Upper lobe of right lung (tissue), 1 donor: ENCODE measurements at regions not wholly inside any gene's neighbourhood (a gene's known extent, or its start where the extent isn't known, plus 50 kb on each side); places are given as distances from the start of the nearest gene placed in this dataset.

Experiments
- ATAC-seq: fragments of 200-7000 bp; cut with Tn5 transposase; one replicate; pipeline ENCODE4 v1.9.1; 2020; ENCODE audit warnings: mild to moderate bottlenecking, moderate library complexity
- DNase-seq: peaks from one replicate; pipeline ENCODE4 v3.0.0-alpha.2; 2020
- H3K27ac ChIP-seq: fragments of 200-600 bp; one replicate; pipeline ENCODE4 v1.8.0; 2022
- H3K27me3 ChIP-seq: fragments of 200-600 bp; one replicate; pipeline ENCODE4 v1.8.0; 2022; ENCODE audit warnings: mild to moderate bottlenecking
- H3K36me3 ChIP-seq: fragments of 200-600 bp; one replicate; pipeline ENCODE4 v1.8.0; 2022
- H3K4me1 ChIP-seq: fragments of 200-600 bp; one replicate; pipeline ENCODE4 v1.8.0; 2022
- H3K4me3 ChIP-seq: fragments of 200-600 bp; one replicate; pipeline ENCODE4 v1.8.0; 2022; ENCODE audit warnings: mild to moderate bottlenecking
- H3K9me3 ChIP-seq: fragments of 200-600 bp; one replicate; pipeline ENCODE4 v1.8.0; 2022
- CTCF ChIP-seq: fragments of 200-600 bp; IDR thresholded peaks from one replicate; pipeline ENCODE4 v1.8.0; 2022; ENCODE audit warnings: antibody characterized with exemption
- intact Hi-C: fragments of 100-400 bp; cut with DNase I; formaldehyde crosslinking; loops from one replicate; pipeline ENCODE4 v1.11.0; 2022
- donor health status: DM: no; HTN: yes; CAD: no; lungs with severe emphysema.

DNA sequence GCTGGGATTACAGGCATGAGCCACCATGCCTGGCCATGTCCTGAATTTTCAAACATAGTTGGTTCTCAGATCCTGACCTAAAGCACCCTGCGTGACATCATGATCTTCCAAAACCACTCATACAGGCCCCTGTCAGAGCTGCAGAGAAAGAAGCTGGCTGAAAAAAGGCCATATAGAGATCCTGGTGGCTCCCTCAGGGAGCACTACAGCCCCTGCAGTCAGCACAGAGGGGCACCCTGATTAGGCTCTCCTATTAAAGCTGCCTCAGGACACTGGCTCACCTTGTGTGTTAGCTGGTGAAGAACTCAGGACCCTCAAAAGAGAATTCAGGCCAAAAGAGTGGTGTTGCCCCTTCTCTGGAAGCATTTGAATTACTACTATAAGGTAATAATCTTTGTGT, 249.7 kb upstream of the MCTP2 start:
- Histone ChIP-seq H3K9me3 (no peaks in the 10 kb centered on the region), H3K27ac (no peak overlapping the region), H3K36me3 (no peaks in the 10 kb centered on the region), H3K27me3 (no peaks in the 10 kb centered on the region), H3K4me1 (no peaks in the 10 kb centered on the region), H3K4me3 (no peak overlapping the region)
- no peak for TF ChIP-seq CTCF
- intact Hi-C loops, result no loop called here
- no peak for DNase-seq
- no peak for ATAC-seq

DNA sequence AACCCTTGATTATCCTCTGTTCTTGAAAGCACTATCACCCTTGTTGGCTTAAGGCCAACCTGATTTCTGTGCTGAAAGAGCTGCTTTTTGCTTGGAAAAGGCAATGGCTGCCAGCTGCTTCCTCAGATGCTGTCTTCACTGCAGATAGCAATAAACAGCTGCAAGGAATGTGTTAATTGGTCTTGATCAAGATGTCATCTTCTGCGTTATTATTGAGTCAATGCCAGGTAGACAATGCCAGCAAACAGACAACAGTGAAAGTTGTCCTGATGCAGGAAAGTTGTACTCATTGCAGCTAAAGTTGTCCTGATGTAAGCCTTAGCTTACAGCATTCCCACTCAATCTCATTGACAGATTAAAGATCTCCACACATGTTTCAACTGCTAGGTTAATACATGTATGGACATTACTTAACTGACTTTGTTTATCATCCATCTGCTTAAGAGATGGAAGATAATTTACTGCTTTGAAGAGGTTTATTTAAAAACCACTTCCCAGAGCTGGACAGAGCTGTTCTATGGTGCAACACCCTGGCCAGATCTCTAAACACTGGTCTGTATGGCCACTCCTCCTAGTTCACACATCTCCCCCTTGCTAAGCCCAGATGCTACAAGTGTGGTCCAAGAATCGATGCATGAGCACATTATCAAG, 251.0 kb upstream of the MCTP2 start:
- H3K4me1 ChIP-seq, result no peaks in the 10 kb centered on the region
- intact Hi-C loops, result no loop called here
- H3K4me3 ChIP-seq, result no peak overlapping the region
- H3K36me3 ChIP-seq, result no peaks in the 10 kb centered on the region
- H3K9me3 ChIP-seq, result no peaks in the 10 kb centered on the region
- H3K27me3 ChIP-seq, result no peaks in the 10 kb centered on the region
- no peak overlapping the region for H3K27ac ChIP-seq
- ATAC-seq, result peak; percentile 50
- TF ChIP-seq CTCF, result no peak
- DNase-seq, result no peak

- no peaks in the 10 kb centered on the region for H3K4me1 ChIP-seq
- no peak overlapping the region for H3K4me3 ChIP-seq
- H3K27me3 ChIP-seq, result peaks cover 6% of the 10 kb centered on the region
- no peaks in the 10 kb centered on the region for H3K36me3 ChIP-seq
- intact Hi-C loops, result no loop called here
- H3K9me3 ChIP-seq, result no peaks in the 10 kb centered on the region
- DNase-seq, result no peak
- peak; percentile 34 for TF ChIP-seq CTCF
- ATAC-seq, result peak; percentile 45
- no peak overlapping the region for H3K27ac ChIP-seq
Measured at GRCh38 chr15:93974804-93975481, 256.4 kb upstream of the MCTP2 start.

DNA sequence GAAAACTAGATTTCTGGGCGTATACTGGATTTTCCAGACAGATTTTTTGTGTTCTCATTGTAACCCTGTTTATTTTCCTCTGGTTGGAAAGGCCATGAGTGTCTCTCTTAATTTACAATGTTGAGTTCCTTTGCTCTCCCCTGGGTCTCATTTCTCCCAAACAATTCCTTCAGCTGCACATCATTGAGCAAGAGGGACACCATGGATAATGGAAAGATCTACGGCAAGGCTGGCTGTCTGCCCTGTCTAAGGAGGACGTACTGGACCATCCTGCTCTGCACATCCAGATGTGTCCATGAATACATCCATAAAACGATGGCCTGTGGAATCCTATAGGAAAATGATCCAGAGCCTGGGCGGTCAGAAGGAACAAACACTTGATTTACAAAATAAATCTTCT, 258.1 kb upstream of the MCTP2 start:
- no peak for ATAC-seq
- H3K36me3 ChIP-seq, result no peaks in the 10 kb centered on the region
- no peak for TF ChIP-seq CTCF
- H3K27ac ChIP-seq, result no peak overlapping the region
- no peak overlapping the region for H3K4me3 ChIP-seq
- no peaks in the 10 kb centered on the region for H3K9me3 ChIP-seq
- H3K27me3 ChIP-seq, result peaks cover 6% of the 10 kb centered on the region
- H3K4me1 ChIP-seq, result no peaks in the 10 kb centered on the region
- intact Hi-C loops, result no loop called here
- no peak for DNase-seq

DNA sequence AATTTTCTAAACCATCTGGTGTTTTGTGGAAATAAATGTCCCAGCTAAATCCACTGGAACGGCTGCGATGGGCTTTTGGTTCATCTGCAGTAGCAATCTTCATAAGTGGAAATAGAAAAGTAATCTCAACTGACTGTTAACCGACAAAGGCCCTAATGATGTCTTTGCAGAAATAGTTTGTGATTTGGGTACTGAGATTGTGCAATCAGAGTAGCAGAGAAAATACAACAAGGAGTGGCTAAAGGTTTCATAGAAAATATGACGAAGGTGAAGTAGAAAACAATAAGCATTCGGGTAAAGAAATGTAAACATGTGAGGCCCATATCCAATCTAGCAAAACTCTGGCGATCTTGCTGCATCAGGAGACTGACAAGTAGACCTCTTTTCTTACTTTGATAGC, 262.6 kb upstream of the MCTP2 start:
- intact Hi-C loops, result no loop called here
- Histone ChIP-seq H3K4me3 (no peak overlapping the region), H3K27me3 (peaks cover 6% of the 10 kb centered on the region), H3K36me3 (no peaks in the 10 kb centered on the region), H3K27ac (no peak overlapping the region), H3K4me1 (no peaks in the 10 kb centered on the region), H3K9me3 (no peaks in the 10 kb centered on the region)
- ATAC-seq, result no peak
- no peak for TF ChIP-seq CTCF
- no peak for DNase-seq
